HL-60 (cell line): ENCODE measurements at regions not wholly inside any gene's neighbourhood (a gene's known extent, or its start where the extent isn't known, plus 50 kb on each side); places are given as distances from the start of the nearest gene placed in this dataset.

ENCODE experiments used
- GABPA ChIP-seq: IDR thresholded peaks from 2 replicates; pipeline ENCODE4 v1.6.1; 2012; ENCODE audit warnings: low read depth
- POLR2AphosphoS5 ChIP-seq: IDR thresholded peaks from 2 replicates; pipeline ENCODE4 v1.6.1; 2012; ENCODE audit warnings: low read depth
- TF ChIP-seq, protein P1 (sequence below): IDR thresholded peaks from one replicate; pipeline ENCODE4 v1.5.1; 2011; ENCODE audit warnings: low read length, control low read depth, inconsistent platforms; ENCODE audit not compliant: insufficient read depth
- TF ChIP-seq, protein P2 (sequence below): IDR thresholded peaks from 2 replicates; pipeline ENCODE4 v1.6.1; 2012; ENCODE audit warnings: low read depth; ENCODE audit not compliant: insufficient replicate concordance

DNA sequence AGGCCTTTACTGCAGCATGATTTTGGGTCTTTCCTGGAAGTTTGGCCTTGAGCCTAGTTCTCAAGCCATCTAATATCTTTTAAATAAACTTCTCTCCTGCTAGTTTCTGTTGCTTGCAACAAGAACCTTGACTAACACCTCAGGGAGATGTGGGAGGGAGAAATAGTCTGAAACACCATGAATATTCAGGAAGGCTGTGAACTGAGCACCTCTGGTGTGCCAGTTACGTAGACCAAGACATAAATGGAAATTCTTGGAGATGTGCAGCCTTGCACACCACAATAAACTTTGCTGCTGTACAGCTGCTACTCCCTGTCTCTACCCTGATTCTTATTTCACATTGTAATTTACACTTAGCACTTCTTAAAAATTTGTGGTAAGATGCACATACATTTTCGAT lies 86.9 kb upstream of the SPATA13 start:
- TF ChIP-seq GABPA (no peak), POLR2AphosphoS5 (no peak)
- TF ChIP-seq, protein P1, sequence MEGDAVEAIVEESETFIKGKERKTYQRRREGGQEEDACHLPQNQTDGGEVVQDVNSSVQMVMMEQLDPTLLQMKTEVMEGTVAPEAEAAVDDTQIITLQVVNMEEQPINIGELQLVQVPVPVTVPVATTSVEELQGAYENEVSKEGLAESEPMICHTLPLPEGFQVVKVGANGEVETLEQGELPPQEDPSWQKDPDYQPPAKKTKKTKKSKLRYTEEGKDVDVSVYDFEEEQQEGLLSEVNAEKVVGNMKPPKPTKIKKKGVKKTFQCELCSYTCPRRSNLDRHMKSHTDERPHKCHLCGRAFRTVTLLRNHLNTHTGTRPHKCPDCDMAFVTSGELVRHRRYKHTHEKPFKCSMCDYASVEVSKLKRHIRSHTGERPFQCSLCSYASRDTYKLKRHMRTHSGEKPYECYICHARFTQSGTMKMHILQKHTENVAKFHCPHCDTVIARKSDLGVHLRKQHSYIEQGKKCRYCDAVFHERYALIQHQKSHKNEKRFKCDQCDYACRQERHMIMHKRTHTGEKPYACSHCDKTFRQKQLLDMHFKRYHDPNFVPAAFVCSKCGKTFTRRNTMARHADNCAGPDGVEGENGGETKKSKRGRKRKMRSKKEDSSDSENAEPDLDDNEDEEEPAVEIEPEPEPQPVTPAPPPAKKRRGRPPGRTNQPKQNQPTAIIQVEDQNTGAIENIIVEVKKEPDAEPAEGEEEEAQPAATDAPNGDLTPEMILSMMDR: no peak
- TF ChIP-seq, protein P2, sequence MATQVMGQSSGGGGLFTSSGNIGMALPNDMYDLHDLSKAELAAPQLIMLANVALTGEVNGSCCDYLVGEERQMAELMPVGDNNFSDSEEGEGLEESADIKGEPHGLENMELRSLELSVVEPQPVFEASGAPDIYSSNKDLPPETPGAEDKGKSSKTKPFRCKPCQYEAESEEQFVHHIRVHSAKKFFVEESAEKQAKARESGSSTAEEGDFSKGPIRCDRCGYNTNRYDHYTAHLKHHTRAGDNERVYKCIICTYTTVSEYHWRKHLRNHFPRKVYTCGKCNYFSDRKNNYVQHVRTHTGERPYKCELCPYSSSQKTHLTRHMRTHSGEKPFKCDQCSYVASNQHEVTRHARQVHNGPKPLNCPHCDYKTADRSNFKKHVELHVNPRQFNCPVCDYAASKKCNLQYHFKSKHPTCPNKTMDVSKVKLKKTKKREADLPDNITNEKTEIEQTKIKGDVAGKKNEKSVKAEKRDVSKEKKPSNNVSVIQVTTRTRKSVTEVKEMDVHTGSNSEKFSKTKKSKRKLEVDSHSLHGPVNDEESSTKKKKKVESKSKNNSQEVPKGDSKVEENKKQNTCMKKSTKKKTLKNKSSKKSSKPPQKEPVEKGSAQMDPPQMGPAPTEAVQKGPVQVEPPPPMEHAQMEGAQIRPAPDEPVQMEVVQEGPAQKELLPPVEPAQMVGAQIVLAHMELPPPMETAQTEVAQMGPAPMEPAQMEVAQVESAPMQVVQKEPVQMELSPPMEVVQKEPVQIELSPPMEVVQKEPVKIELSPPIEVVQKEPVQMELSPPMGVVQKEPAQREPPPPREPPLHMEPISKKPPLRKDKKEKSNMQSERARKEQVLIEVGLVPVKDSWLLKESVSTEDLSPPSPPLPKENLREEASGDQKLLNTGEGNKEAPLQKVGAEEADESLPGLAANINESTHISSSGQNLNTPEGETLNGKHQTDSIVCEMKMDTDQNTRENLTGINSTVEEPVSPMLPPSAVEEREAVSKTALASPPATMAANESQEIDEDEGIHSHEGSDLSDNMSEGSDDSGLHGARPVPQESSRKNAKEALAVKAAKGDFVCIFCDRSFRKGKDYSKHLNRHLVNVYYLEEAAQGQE: no peak
